Motor neuron (in vitro differentiated cells): ENCODE measurements at regions not wholly inside any gene's neighbourhood (a gene's known extent, or its start where the extent isn't known, plus 50 kb on each side); places are given as distances from the start of the nearest gene placed in this dataset.

Experiments used
- ATAC-seq, 8 experiments: fragments of 200-7000 bp; cut with Tn5 transposase; replicated peaks in 6 of 8; 2 replicates each; pipeline ENCODE4 v1.8.0; 2021; ENCODE audit warnings: mild to moderate bottlenecking in 8 of 8, moderate library complexity in 8 of 8
- H3K27ac ChIP-seq, 2 donors: fragments of 250-450 bp; sonication (Bioruptor Pico); 2 replicates each; pipeline ENCODE4 v1.9.0; 2021; ENCODE audit warnings: antibody characterized with exemption in 2 of 2, mild to moderate bottlenecking in 2 of 2, moderate library complexity in 1 of 2
- H3K4me1 ChIP-seq, 2 donors: fragments of 250-450 bp; sonication (Bioruptor Pico); replicated peaks in 1 of 2; 2 replicates each; pipeline ENCODE4 v1.6.1; 2021; ENCODE audit warnings: antibody characterized with exemption in 2 of 2, mild to moderate bottlenecking in 2 of 2, moderate library complexity in 1 of 2
- H3K4me3 ChIP-seq, 5 donors: fragments of 250-450 bp; sonication (Bioruptor Pico); 2 replicates each; pipeline ENCODE4 v1.9.0; 2021; ENCODE audit warnings: antibody characterized with exemption in 5 of 5, mild to moderate bottlenecking in 5 of 5, moderate library complexity in 4 of 5
- WGBS, 10 experiments: fragments of 450-650 bp; shearing (Covaris generic); methylation state at CpG; one replicate each; pipeline ENCODE4 v1.0.0; 2022; 5-methylcytosine and 5-hydroxymethylcytosine counted together
- in situ Hi-C, 9 experiments: fragments of 400-800 bp; cut with MboI; loops; one replicate each; pipeline ENCODE4 v1.15.0; 2021; ENCODE audit warnings: low sequenced_read_pairs in 9 of 9, low pct_unique_long_range_greater_than_20kb in 2 of 9; ENCODE audit not compliant: unreplicated experiment in 9 of 9

DNA sequence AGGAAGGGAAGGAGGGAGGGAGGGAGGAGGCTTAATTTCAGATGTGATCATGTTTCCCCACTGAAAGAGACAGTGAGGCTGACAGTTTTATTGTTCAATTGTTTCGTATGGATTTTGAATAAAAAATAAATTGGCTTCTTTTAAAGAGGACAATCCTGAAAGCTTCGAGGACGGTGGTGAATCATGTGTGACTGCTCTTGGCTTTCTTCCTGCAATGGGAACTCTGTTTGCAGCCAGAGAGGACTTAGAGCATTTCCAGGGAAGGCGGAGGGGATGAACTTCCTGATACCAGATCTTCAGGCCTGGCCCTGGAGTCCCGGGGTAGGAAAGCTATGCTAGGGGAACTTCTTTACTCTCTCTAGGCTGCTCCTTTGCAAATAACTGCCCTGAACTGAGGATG is 72.8 kb upstream of the C16orf82 start:
- ATAC-seq: no peak
- Histone ChIP-seq H3K27ac (no peak overlapping the region), H3K4me3 (no peak overlapping the region), H3K4me1 (peaks cover 6 to 11% of the 10 kb centered on the region in 2 donors)
- 0 to 67% (median 30%) methylated on average over 1 to 5 of the region's 5 CpGs; no CpG with 5 or more reads in 1 of the 10 experiments for WGBS, 10 experiments
- in situ Hi-C loops: no loop called here

GRCh38 chr16:26995522-26995921 is 71.2 kb upstream of the C16orf82 start:
- Histone ChIP-seq H3K4me1 (peaks cover 6 to 15% of the 10 kb centered on the region in 2 donors), H3K27ac (no peak overlapping the region), H3K4me3 (no peak overlapping the region)
- in situ Hi-C loops: no loop called here
- 41 to 87% (median 64%) methylated on average over 1 to 3 of the region's 4 CpGs; no CpG with 5 or more reads in 3 of the 10 experiments for WGBS, 10 experiments
- no peak for ATAC-seq

- Histone ChIP-seq H3K4me3 (no peak overlapping the region), H3K4me1 (peaks cover 0 to 4% of the 10 kb centered on the region in 2 donors), H3K27ac (no peak overlapping the region)
- in situ Hi-C loops: no loop called here
- ATAC-seq: no peak
These were observed 61.3 kb upstream of the C16orf82 start for GRCh38 chr16:27005386-27005785.
